G401 (cell line): ENCODE measurements at regions not wholly inside any gene's neighbourhood (a gene's known extent, or its start where the extent isn't known, plus 50 kb on each side); places are given as distances from the start of the nearest gene placed in this dataset.
A peak's percentile ranks its signal among the peaks of the same experiment; 100 is the strongest.

ENCODE experiments used
- DNase-seq: peaks from one replicate; pipeline ENCODE4 v3.0.0-alpha.2; 2015; ENCODE audit warnings: low spot score
- in situ Hi-C: cut with HindIII; loops from 2 replicates; pipeline ENCODE4 v1.10.0; 2016; ENCODE audit warnings: low sequenced_read_pairs, mixed read lengths

GRCh38 chr6:12566618-12567123, 149.9 kb upstream of the PHACTR1 start:
- no peak for DNase-seq
- in situ Hi-C loops: no loop called here

- in situ Hi-C loops: no loop called here
These were observed 148.9 kb upstream of the PHACTR1 start for GRCh38 chr6:12567682-12568081.

DNA sequence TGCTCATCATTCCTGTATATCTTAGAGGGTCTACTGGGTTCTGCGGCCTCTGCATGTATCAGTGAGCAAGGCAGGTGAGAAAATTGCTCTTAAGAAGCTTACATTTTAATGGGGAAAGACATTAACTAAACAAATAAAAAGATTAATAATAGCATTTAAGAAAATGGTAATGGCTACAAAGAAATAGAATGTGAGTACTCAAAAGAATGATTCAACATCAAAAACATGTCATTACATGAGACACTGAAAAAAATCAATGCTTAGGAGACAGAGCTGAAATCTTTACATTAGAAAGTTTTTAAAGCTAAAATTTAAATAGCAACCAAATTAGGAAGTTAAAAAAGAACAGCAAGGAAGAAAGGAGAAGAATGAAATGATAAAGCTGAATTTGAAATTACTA, 146.9 kb upstream of the PHACTR1 start:
- no peak for DNase-seq
- in situ Hi-C loops: no loop called here

More at GRCh38 chr6:12567682-12568081, 148.9 kb upstream of the PHACTR1 start:
- DNase-seq: no peak

- in situ Hi-C loops: no loop called here
These were observed 146.0 kb upstream of the PHACTR1 start for GRCh38 chr6:12570461-12571030.

DNA sequence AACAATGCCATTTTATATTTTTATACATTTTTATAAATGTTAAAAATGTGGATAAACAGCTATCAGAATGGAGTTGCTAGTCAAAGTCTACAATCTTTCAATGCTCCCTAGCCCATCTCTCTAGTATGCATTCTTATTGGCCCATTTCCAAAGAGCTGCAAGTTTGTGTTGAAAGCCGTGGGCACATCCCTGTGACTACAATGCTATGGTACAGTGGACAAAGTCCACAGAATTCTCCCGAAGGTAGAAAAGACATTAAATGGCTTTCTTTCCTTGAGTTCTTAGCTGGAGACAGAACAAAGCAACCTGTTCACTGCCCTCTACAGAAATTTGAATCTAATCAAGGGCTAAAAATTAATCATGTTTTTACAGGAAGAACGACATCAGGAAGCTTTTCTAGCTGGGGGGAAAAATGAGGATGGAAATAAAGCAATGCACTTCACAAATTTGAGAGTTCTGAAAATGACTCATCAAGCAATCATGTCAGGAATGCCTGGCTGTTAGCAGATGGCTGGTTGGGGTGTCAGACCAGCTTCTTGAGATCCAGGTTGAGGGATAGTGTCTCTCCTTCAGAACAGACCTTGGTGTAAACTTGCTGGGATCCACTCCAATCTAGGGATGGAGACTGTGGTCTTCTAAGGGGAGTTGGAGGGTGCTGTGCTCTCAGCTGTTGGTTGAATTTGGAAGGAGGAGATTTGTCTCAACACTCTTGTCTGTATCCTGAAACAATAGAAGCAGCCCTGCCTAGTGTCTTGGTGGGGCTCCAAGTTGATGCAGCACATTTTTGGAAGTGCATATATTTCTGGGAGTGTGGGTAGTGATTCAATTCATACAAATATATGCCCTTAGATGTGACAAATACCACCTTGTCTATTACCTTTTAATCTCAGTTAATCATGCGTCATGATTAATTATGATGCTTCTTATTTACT, 143.4 kb upstream of the PHACTR1 start:
- in situ Hi-C loops: no loop called here
- no peak for DNase-seq

More at GRCh38 chr6:12570461-12571030, 146.0 kb upstream of the PHACTR1 start:
- DNase-seq: peak; percentile 90

GRCh38 chr6:12575961-12576360, 140.6 kb upstream of the PHACTR1 start:
- no peak for DNase-seq
- in situ Hi-C loops: no loop called here

DNA sequence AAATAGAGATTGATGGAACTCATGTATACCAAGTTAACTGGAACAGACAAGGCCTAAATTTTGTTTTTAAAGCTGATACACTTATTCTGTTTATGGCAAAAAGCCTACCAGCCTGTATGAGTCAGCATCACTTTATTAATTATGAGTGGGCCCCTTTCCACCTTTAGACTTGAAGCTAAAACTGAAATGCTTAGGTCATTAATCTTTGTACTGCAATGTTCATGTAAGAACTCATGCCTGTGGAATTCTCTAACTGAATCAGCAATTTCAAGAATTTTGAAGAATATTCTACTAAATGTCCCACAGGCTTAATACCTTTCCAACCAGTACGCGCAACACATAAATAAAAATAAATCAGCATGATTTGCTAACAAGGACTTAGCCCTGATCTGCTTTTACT, 140.2 kb upstream of the PHACTR1 start:
- no peak for DNase-seq
- in situ Hi-C loops: no loop called here

DNA sequence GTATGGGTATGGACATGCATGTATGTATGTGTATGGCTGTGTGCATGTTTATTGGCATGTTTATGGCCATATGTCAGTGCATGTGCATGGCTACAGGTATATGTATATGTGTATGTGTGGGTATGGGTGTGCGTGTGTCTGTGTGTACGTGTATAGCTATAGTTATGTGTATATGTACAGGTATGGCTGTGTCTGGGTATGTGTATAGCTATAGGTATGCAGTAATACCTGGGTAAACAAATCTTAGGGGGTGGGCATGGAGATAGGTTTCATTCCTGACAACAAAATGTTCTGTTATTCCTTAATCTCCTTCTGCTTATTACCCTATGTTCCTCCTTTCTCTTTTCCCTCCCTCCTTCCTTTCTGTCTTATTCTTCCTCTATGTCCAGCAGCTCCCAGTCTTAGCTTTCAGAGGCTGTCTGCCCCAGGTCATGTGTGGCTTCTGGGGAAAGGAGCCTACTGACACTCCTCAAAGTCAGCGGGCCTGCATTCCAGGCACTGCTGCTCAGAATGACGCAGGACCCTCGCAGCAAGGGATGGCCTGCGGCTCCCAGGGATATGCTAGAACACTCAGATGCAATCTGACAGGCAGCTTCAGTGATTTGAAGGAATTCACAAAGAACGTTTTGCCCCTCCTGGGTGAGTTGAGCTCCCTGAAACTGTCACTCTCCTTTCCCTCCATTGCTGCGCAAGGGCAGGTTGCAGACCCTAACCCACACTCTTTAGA, 139.3 kb upstream of the PHACTR1 start:
- DNase-seq: no peak
- in situ Hi-C loops: no loop called here

DNA sequence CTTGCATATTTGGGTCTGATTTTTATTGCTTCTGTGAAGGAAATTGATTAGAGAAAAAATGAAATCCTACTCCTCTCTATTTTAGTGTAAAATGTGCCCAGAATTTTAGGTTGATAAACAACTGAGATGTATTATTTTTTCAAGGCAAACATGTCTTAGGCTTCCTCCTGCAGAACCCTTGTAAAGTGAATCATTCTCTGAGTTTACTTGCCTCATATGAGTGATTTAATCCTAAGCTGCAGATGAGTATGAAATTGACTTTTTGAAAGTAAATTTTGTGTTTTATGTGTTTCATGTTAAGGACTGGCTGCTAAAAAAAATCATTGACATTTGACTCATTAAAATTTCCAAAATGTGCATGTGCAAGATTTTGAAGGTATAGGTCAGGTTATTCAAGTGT, 138.5 kb upstream of the PHACTR1 start:
- DNase-seq: no peak
- in situ Hi-C loops: no loop called here

DNA sequence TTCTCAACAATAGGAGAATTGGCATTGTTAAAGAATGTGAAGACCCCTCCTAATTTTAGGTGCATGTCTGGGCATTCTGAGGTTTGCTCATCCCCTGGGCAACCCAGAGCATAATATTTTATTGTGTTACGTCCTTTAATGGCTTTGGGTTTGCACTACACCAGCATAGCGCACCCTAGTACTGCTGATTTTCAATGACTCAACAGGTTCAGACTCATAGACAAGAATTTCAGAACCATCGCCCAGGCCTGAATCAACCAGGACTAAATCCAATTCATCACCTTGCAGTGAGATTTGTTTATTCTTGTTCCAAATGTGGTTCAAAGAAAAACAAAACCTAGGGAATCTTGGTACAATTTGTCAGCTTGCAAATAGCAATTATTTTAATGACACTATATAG, 137.8 kb upstream of the PHACTR1 start:
- in situ Hi-C loops: no loop called here
- no peak for DNase-seq

- in situ Hi-C loops: no loop called here
- DNase-seq: no peak
These were observed 136.3 kb upstream of the PHACTR1 start for GRCh38 chr6:12580290-12580689.

GRCh38 chr6:12582421-12583110, 134.0 kb upstream of the PHACTR1 start:
- no peak for DNase-seq
- in situ Hi-C loops: no loop called here

DNA sequence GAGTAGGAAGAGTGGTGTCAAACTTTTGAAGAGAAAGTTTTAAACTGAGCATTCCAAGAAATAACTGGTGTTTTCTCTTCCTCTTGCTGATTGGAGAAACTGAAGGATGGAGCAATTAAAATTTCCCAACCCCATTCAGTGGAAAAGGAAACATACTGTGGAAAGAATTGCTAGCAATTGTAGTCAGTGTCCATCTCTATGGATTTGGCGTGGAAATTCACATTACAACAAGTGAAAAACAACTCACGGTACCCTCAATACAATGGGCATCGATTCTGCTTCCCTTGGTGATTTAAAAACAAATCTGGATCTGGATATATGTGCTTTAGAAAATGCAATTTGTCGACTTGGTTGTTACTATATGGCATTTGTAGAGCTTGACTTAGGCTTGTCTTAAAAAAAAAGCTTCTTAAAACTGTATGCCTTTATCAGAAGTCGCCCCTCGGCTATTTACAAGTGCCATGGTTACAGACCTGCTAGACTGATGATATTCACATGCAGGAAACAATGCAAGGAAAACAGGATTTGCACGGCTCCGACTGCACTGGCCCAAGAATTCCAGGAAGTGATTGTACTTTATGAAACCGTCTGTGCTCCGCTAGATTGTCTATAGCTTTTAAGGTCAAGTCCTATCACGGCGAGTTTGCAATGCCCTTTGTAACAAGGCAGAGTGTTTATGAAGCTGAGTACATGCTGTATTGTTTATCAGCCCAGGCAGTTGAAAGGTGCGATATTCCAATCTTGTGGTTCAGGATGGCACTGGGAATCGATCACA, 131.7 kb upstream of the PHACTR1 start:
- in situ Hi-C loops: no loop called here
- no peak for DNase-seq

DNA sequence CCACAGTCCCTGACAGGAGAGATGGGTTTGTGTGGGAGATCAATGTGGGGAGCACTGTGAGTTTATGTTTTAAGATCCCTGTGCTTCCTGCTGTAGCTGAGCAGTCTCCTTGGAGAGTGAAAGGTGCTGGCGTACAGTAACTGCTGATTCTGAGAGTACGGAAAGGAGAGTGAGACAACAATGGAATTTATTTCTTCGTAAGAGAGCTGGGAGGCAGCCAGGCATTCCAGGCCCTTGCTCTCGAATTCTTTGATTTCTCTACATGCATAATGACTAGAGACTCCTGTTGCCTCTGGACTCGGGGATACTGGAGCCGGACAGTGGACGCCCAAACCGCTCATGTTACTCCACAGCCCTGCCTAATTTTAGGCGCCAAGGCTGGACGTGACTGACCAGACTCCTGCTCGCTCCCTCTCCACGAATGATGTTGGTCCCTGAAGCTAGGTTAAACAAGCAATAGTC, 131.0 kb upstream of the PHACTR1 start:
- DNase-seq: no peak
- in situ Hi-C loops: no loop called here

- in situ Hi-C loops: no loop called here
These were observed 129.7 kb upstream of the PHACTR1 start for GRCh38 chr6:12586721-12587480.

DNA sequence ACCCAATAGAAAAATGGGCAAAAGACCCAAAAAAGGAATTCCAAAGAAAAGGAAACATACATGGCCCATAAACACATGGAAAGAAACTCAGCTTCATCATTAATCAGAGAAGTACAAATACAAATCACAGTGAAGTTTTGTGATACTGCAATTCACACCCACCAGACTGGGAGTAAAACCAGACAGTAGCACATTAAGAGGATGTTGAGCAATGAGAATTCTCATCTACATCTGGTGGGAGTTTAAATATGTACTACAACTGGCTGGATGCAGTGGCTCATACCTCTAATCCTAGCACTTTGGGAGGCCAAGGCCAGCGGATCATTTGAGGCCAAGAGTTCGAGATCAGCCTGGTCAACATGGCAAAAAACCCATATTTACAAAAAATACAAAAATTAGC, 125.7 kb upstream of the PHACTR1 start:
- DNase-seq: no peak
- in situ Hi-C loops: no loop called here

More at GRCh38 chr6:12586721-12587480, 129.7 kb upstream of the PHACTR1 start:
- DNase-seq: no peak

- no peak for DNase-seq
- in situ Hi-C loops: no loop called here
These were observed 123.9 kb upstream of the PHACTR1 start for GRCh38 chr6:12592634-12593033.
